A673 (cell line): ENCODE measurements at regions not wholly inside any gene's neighbourhood (a gene's known extent, or its start where the extent isn't known, plus 50 kb on each side); places are given as distances from the start of the nearest gene placed in this dataset.

ENCODE experiments used
- BruUV-seq: library from RNA; stranded (reverse); fragments of 400-500 nt; replicated peaks from 2 replicates; lab custom pipeline; 2021; lab: Mats Ljungman, UMichigan
- CTCF ChIA-PET: fragments of 300-600 bp; sonication (Branson Sonifier 250); formaldehyde crosslinking; loops from one replicate; lab custom pipeline; 2022; ENCODE audit warnings: antibody characterized with exemption; lab: Charles Lee
- POLR2A ChIA-PET: fragments of 300-600 bp; sonication (Branson Sonifier 250); formaldehyde crosslinking; loops from one replicate; lab custom pipeline; 2022; ENCODE audit warnings: antibody characterized with exemption; ENCODE audit not compliant: low non-redundant PET; lab: Charles Lee
- DNase-seq: peaks from one replicate; pipeline ENCODE4 v3.0.0-alpha.2; 2015; ENCODE audit warnings: low spot score
- H3K27ac ChIP-seq: fragments of 200-600 bp; sonication (generic); 2 replicates; pipeline ENCODE4 v1.5.1; 2016; ENCODE audit warnings: mixed run types, low read depth, mild to moderate bottlenecking, mixed read lengths, antibody characterized with exemption, low read length; ENCODE audit not compliant: poor library complexity, severe bottlenecking
- H3K27me3 ChIP-seq: fragments of 200-600 bp; sonication (generic); replicated peaks from 2 replicates; pipeline ENCODE4 v1.6.1; 2017; ENCODE audit warnings: mixed run types, low read depth, mild to moderate bottlenecking, mixed read lengths, antibody characterized with exemption, low read length; ENCODE audit not compliant: insufficient read depth, poor library complexity
- H3K36me3 ChIP-seq: fragments of 200-600 bp; sonication (generic); 2 replicates; pipeline ENCODE4 v1.6.1; 2016; ENCODE audit warnings: mixed run types, mild to moderate bottlenecking, mixed read lengths, antibody characterized with exemption, low read length; ENCODE audit not compliant: insufficient read depth, poor library complexity, severe bottlenecking
- H3K4me1 ChIP-seq: fragments of 200-600 bp; sonication (generic); 2 replicates; pipeline ENCODE4 v1.6.1; 2017; ENCODE audit warnings: mixed run types, mild to moderate bottlenecking, mixed read lengths, antibody characterized with exemption, low read length; ENCODE audit not compliant: insufficient read depth, poor library complexity, severe bottlenecking
- H3K4me3 ChIP-seq: fragments of 200-600 bp; sonication (generic); 2 replicates; pipeline ENCODE4 v1.5.1; 2016; ENCODE audit warnings: low read depth, mixed run types, mild to moderate bottlenecking, mixed read lengths, low read length; ENCODE audit not compliant: poor library complexity, severe bottlenecking
- H3K9me3 ChIP-seq: fragments of 200-600 bp; sonication (generic); 2 replicates; pipeline ENCODE4 v1.6.1; 2016; ENCODE audit warnings: mixed run types, low read depth, mild to moderate bottlenecking, mixed read lengths, antibody characterized with exemption, low read length; ENCODE audit not compliant: poor library complexity, severe bottlenecking
- EZH2 ChIP-seq: fragments of 200-600 bp; sonication (generic); IDR thresholded peaks from 2 replicates; pipeline ENCODE4 v1.6.1; 2017; ENCODE audit warnings: borderline replicate concordance, low read depth, mild to moderate bottlenecking, mixed read lengths, antibody characterized with exemption, low read length; ENCODE audit not compliant: poor library complexity, severe bottlenecking
- intact Hi-C: fragments of 100-400 bp; cut with micrococcal nuclease; formaldehyde crosslinking; loops from one replicate; pipeline ENCODE4 v1.10.0; 2022; ENCODE audit not compliant: unreplicated experiment
- TF ChIP-seq, protein P1 (sequence below): fragments of 300-800, 200-600 bp; sonication (generic); conservative IDR thresholded peaks from 2 replicates; pipeline ENCODE4 v1.5.1; 2017; ENCODE audit warnings: low read depth, mild to moderate bottlenecking, antibody characterized with exemption, low read length, moderate library complexity, mixed read lengths

DNA sequence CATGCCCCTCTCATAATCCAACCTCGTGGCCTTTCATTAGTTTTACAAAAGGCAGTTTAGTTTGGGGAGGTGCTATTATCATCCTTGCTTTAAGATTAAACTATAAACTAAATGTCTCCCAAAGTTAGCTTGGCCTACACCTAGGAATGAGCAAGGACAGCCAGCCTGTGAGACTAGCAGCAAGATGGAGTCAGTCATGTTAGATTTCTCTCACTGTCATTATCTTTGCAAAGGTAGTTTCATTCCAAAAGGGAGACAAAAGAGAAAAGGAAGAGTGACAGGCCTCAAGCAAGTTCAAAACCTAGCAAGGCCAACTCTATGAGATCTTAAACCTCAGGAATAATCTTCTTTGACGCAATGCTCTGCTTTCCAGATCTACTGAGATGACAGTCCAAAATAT is 232.2 kb downstream of the UBE3D start:
- DNase-seq = no peak
- Histone ChIP-seq H3K4me3 (no peak overlapping the region), H3K4me1 (no peaks in the 10 kb centered on the region), H3K27ac (no peak overlapping the region), H3K9me3 (no peaks in the 10 kb centered on the region), H3K27me3 (no peaks in the 10 kb centered on the region), H3K36me3 (no peaks in the 10 kb centered on the region)
- TF ChIP-seq EZH2 = no peak
- TF ChIP-seq, protein P1, sequence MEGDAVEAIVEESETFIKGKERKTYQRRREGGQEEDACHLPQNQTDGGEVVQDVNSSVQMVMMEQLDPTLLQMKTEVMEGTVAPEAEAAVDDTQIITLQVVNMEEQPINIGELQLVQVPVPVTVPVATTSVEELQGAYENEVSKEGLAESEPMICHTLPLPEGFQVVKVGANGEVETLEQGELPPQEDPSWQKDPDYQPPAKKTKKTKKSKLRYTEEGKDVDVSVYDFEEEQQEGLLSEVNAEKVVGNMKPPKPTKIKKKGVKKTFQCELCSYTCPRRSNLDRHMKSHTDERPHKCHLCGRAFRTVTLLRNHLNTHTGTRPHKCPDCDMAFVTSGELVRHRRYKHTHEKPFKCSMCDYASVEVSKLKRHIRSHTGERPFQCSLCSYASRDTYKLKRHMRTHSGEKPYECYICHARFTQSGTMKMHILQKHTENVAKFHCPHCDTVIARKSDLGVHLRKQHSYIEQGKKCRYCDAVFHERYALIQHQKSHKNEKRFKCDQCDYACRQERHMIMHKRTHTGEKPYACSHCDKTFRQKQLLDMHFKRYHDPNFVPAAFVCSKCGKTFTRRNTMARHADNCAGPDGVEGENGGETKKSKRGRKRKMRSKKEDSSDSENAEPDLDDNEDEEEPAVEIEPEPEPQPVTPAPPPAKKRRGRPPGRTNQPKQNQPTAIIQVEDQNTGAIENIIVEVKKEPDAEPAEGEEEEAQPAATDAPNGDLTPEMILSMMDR = no peak
- no TSS peak for BruUV-seq
- POLR2A ChIA-PET = no interaction called here
- intact Hi-C loops = no loop called here
- CTCF ChIA-PET = no interaction called here

DNA sequence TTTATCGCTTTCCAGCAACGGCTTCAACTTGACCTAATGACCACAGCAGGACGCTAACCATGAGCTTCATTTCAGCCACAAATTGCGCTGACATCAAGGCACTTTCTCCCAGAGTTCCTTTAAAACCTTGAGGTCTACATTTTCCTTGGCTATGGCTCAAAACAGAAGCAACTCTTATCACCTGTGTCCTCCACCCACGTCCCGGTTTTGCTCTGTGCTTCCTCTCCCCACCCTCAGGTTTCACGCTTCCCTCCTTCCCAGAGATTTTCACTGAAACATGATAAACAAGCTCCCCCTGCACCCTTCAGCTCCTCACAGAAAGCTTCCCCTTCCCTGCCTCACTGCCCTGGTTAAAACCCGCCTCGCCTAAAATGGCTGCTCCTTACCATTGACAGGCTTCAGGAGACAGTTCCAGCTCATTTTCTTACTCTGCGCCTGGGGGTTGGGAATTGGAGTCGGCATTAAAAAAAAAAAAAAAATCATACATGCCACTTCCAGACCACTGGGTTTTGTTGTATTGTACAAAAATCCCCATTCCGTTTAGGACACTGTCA is 229.5 kb downstream of the UBE3D start:
- BruUV-seq = no TSS peak
- Histone ChIP-seq H3K27ac (no peak overlapping the region), H3K27me3 (no peaks in the 10 kb centered on the region), H3K4me3 (no peak overlapping the region), H3K4me1 (no peaks in the 10 kb centered on the region), H3K9me3 (no peaks in the 10 kb centered on the region), H3K36me3 (no peaks in the 10 kb centered on the region)
- CTCF ChIA-PET = no interaction called here
- POLR2A ChIA-PET = no interaction called here
- DNase-seq = no peak
- TF ChIP-seq, protein P1 = no peak
- TF ChIP-seq EZH2 = no peak
- intact Hi-C loops = no loop called here

DNA sequence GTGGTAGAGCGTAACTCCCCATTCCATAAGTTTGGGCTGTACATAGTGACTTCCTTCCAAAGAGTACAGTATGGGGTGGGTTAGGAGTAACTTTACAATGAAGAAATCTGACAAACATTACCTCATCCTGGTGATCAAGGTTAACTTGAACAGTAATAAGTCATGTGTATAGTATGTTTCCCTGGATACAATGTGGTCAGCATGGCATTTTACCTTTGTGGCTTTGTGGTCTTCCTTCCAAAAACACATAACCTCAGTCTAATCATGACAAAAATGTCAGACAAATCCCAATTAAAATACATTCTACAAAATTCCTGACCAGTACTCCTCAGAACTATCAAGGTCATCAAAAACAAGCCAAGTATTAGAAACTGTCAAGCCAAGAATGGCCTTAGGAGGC is 225.1 kb downstream of the UBE3D start:
- intact Hi-C loops = no loop called here
- H3K27ac ChIP-seq = no peak overlapping the region
- no peaks in the 10 kb centered on the region for H3K36me3 ChIP-seq
- CTCF ChIA-PET = no interaction called here
- H3K4me1 ChIP-seq = no peaks in the 10 kb centered on the region
- DNase-seq = no peak
- TF ChIP-seq, protein P1 = no peak
- no peak for TF ChIP-seq EZH2
- H3K4me3 ChIP-seq = no peak overlapping the region
- no peaks in the 10 kb centered on the region for H3K9me3 ChIP-seq
- POLR2A ChIA-PET = no interaction called here
- H3K27me3 ChIP-seq = no peaks in the 10 kb centered on the region
- BruUV-seq = no TSS peak
